Fibroblast of skin of right quadriceps (primary cell): ENCODE measurements at regions not wholly inside any gene's neighbourhood (a gene's known extent, or its start where the extent isn't known, plus 50 kb on each side); places are given as distances from the start of the nearest gene placed in this dataset.

Experiments
- DNase-seq: peaks from one replicate; pipeline ENCODE4 v3.0.0-alpha.2; 2013

DNA sequence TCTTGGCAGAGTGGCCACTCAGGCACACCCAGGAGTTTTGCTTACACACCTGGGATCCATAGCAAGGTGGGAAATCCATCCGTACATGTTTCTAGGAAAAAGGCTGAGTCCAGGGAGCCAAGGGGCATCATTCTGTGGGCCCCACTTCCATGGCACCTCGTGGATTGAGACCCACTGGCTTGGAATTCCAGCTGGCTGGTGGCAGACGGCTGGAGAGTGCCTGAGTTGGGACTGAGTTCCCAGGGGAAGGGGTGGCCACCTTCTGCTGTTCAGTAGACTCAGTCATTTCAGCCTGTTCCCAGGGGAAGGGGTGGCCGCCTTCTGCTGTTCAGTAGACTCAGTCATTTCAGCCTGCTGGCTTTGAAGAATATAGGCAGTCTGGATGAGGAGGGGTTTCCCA, 366.0 kb upstream of the GRIA3 start:
- no peak for DNase-seq

DNA sequence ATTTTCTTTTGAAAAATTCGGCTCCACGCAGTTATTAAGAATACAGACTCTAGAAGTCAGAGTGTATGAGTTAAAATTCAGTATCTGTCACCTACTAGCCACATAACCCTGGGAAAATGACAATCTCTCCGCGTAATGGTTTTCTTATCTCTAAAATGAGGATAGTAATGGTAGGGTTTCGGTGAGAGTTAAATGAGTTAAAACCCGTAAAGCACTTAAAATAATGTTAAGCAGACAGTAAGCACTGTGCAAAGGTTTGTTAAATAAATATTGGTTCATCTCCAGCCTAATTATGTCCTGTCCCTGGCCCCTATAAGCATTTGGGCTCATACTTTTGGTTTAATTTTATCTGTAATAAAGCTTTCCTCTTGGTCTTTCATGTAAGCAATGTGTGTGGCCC, 350.8 kb upstream of the GRIA3 start:
- no peak for DNase-seq

DNA sequence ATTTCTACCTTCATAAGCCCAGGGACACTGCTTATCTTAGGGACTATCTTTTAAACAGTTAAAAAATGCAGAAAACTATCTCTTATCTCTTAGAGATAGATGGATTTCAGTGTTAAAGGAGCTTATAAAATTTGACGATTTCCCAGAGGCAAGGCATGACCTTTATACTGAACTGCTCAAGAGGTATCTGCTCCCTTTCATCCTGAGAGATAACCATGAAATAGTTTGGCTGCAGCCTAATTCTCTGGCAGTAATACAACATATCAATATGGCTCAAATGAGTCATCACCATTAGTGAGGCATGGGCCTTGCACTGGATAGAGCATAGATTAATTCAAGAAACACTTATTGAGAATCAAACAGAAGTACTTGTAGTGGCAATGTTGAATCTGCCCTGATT, 348.2 kb upstream of the GRIA3 start:
- no peak for DNase-seq

GRCh38 chrX:122850326-122850725, 333.8 kb upstream of the GRIA3 start:
- no peak for DNase-seq

GRCh38 chrX:122856205-122856604, 327.9 kb upstream of the GRIA3 start:
- DNase-seq, result no peak

DNA sequence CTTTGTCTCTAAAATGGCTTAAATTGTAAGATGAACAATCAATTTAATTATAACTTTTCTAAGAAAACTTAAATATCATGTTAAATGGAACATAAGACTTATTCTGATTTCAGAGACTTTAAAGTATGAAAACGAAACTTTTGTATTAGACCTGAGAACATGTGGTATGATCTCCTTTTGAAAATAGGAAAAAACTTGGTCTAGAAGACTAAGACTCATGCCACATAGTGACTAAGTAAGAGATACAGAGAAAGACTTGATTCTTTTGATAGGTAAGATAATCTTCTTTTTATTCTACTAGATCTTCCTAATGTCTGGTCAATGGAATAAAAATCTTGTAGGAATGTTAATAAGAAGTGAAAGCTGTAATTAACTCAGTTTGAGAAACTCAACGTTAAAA, 326.3 kb upstream of the GRIA3 start:
- DNase-seq, result no peak

GRCh38 chrX:122863067-122863466, 321.0 kb upstream of the GRIA3 start:
- no peak for DNase-seq

DNA sequence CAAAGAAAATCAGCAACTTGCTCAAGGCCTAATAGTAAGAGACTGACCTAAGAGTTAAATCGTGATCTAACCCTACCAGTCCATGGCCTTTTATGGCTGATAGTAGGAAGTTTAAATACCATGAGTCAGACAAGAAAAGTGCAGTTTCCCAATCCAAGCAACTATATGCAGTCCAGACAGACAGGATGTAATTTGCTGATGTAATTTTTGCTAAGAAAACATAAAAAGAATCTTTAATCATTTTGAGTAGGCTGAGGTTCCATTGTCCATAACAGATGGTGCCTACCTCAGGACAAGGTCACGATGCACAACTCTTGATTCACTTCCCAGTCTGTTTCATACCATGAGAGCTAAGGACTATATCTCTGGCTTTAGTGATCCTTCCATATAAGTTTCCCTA, 317.5 kb upstream of the GRIA3 start:
- DNase-seq, result peak; percentile 89

DNA sequence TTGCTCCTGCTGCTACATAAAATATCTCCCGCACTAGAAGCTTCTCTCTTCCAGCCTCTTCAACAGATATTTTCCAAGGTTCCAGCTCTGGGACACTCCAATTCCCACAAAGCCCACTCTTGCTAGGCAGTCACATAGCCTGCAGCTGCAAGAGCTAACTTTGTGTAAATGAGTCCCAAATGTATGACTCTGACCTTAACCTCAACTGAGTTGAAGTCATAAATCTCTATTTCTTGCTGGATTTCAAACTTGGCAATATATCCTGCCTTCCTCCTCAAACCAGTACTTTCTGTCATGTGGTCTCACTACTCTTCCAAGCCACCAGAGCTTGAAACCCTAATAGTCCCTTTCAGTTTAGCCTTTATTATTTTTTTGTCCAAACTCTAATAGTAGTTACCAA, 315.4 kb upstream of the GRIA3 start:
- DNase-seq, result peak; percentile 50

GRCh38 chrX:122869171-122869570, 314.9 kb upstream of the GRIA3 start:
- DNase-seq, result peak; percentile 27

- no peak for DNase-seq
Measured at GRCh38 chrX:122878269-122878668, 305.8 kb upstream of the GRIA3 start.

GRCh38 chrX:122880952-122881351, 303.1 kb upstream of the GRIA3 start:
- no peak for DNase-seq

GRCh38 chrX:122890729-122891128, 293.3 kb upstream of the GRIA3 start:
- DNase-seq, result no peak

GRCh38 chrX:122906726-122907125, 277.4 kb upstream of the GRIA3 start:
- DNase-seq, result no peak

- DNase-seq, result no peak
Measured at GRCh38 chrX:122907375-122907774, 276.7 kb upstream of the GRIA3 start.

DNA sequence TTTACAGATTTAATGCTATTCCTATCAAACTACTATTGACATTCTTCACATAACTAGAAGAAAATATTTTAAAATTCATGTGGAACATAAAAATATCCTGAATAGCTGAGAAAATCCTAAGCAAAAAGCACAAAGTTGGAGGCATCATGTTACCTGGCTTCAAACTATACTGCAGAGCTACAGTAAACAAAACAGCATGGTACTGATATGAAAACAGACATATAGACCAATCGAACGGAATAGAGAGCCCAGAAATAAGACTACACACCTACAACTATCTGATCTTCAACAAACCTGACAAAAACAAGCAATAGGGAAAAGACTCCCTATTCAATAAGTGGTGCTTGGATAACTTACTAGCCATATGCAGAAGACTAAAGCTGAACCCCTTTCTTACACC, 273.4 kb upstream of the GRIA3 start:
- no peak for DNase-seq

DNA sequence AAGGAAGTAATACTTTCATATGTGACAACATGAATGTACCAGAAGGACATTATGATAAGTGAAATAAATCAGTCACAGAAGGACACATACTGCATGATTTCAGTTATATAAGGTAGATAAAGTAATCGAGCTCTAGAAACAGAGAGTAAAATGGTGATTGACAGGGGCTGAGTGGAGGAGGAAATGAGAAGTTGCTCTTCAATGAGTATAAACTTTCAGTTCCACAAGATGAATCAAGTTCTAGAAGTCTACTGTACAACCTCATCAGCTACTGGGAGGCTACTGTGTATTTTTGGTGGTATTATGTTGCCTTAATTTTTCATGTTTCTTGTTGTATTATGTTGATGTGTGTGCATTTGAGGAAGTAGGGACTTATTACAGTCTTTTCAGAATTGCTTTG, 270.9 kb upstream of the GRIA3 start:
- DNase-seq, result no peak

- DNase-seq, result no peak
Measured at GRCh38 chrX:122913764-122914163, 270.3 kb upstream of the GRIA3 start.

DNA sequence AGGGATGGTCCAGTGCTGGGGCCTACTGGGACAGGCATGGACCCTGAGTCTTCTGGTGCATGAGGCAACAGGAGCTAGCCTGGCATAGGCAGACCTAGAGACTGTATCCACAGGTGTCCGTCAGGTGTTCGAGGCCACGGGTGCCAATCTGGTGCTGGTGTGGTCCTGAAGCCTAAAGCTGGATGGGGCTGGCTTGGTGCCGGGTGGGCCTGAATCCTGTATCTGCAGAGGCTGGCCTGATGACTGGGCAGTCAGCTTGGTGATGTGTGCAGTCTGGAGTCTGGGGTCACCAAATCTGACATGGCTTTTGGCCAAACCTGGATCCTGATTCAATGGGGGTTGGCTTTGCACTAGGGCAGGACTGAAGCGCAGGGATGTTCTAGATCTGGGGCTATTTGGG, 269.8 kb upstream of the GRIA3 start:
- DNase-seq, result no peak

- no peak for DNase-seq
Measured at GRCh38 chrX:122934131-122934530, 249.9 kb upstream of the GRIA3 start.

DNA sequence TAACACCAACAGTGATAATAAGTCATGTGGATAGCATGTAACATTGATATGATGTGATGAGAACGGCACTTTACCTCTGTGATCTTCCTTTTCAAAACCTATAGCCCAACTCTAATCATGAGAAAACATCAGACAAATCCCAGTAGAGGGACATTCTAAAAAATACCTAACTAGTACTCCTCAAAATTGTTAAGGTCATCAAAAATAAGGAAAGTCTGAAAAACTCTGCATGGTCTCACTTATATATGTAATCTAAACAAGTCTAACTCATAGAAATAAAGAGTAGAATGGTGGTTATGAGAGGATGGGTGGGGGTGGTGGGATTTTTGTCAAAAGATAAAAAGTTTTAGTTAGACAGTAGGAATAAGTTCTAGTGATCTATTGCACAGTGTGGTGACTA, 243.9 kb upstream of the GRIA3 start:
- DNase-seq, result no peak

GRCh38 chrX:122941806-122942205, 242.3 kb upstream of the GRIA3 start:
- DNase-seq, result no peak

DNA sequence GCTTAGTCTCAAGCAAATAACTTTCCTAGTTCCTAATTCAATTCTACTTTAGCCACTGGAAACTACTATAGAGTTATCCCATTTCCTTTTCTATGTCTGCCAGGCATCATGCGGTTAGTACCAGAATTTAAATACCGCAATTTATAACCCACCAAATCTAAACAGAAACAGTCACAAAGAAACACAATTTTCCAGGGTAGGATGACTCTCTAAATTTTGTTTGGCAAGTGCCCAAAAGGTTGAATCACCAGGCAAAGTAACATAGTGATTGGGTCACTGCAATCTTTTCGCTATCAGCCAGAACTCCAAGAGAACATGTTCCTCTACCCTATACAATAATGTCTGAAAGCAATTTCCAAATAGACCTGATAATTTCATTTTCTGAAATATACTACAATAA, 240.2 kb upstream of the GRIA3 start:
- peak; percentile 11 for DNase-seq

DNA sequence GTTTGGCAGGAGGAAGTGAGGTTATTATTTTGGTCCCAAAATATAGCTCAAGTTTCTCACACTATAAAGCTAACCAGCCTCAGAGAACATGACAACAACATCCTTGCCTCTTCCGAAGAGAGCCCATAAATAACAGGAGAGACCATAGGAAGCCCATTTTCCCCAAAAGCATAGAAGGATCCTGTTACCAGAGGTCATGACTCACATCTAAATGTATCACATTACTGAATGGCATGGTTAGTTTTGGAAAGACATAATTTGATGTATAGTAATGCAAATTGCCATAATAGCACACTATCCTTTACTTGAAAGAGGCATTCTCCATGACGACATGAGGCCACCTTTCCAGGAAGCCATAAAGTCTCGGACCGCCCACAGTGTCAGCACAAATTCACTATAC, 238.8 kb upstream of the GRIA3 start:
- DNase-seq, result peak; percentile 11

GRCh38 chrX:122972604-122973003, 211.5 kb upstream of the GRIA3 start:
- DNase-seq, result no peak

DNA sequence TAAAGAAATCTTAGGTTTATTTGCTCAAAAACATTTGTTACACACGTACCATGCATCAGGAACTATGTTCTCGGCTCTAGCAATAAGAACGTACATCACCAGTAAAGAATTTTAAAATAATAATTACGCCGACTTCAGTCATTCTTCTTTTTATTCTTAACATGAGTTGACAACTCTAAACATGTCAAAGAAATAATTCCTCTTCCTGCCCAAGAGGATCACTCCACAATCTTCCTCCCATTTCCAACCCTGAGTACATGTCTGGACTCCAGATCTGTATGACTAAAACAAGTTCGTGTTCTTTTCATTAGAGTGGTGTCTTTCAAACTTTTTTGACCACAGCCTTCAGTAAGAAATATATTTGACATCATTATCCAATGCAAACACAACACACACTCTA, 201.6 kb upstream of the GRIA3 start:
- no peak for DNase-seq
